PC-9 (cell line): ENCODE measurements at regions not wholly inside any gene's neighbourhood (a gene's known extent, or its start where the extent isn't known, plus 50 kb on each side); places are given as distances from the start of the nearest gene placed in this dataset.

Experiments used
- BruUV-seq: library from RNA; stranded (reverse); fragments of 400-500 nt; replicated peaks from 2 replicates; lab custom pipeline; 2021; lab: Mats Ljungman, UMichigan
- CTCF ChIA-PET: fragments of 300-600 bp; sonication (Branson Sonifier 250); formaldehyde crosslinking; loops from one replicate; lab custom pipeline; 2022; ENCODE audit warnings: antibody characterized with exemption; lab: Charles Lee
- POLR2A ChIA-PET: fragments of 300-600 bp; sonication (Branson Sonifier 250); formaldehyde crosslinking; loops from one replicate; lab custom pipeline; 2022; ENCODE audit warnings: antibody characterized with exemption; ENCODE audit not compliant: unreplicated experiment; lab: Charles Lee
- DNase-seq, 2 experiments: peaks; one replicate each; pipeline versions ENCODE4 v3.0.0 to v3.0.0-alpha.2; 2015 to 2022; ENCODE audit warnings: mixed read lengths in 1 of 2
- H2AFZ ChIP-seq: fragments of 200-600 bp; sonication (generic); 2 replicates; pipeline ENCODE4 v1.8.1; 2017; ENCODE audit warnings: antibody characterized with exemption
- H3F3A ChIP-seq: fragments of 200-600 bp; sonication (generic); 2 replicates; pipeline ENCODE4 v1.8.1; 2017; ENCODE audit warnings: antibody characterized with exemption, mild to moderate bottlenecking, low read depth; ENCODE audit not compliant: insufficient read depth
- H3K27ac ChIP-seq: fragments of 200-600 bp; sonication (generic); 2 replicates; pipeline ENCODE4 v1.6.1; 2016; ENCODE audit warnings: mixed run types
- H3K27me3 ChIP-seq: fragments of 200-600 bp; sonication (generic); 2 replicates; pipeline ENCODE4 v1.6.1; 2016; ENCODE audit warnings: low read depth, mixed run types; ENCODE audit not compliant: insufficient read depth
- H3K36me3 ChIP-seq: fragments of 200-600 bp; sonication (generic); 2 replicates; pipeline ENCODE4 v1.6.1; 2016; ENCODE audit warnings: low read depth, mixed run types
- H3K4me1 ChIP-seq: fragments of 200-600 bp; sonication (generic); replicated peaks from 2 replicates; pipeline ENCODE4 v1.6.1; 2016; ENCODE audit warnings: mixed run types; ENCODE audit not compliant: insufficient read depth
- H3K4me2 ChIP-seq: fragments of 200-600 bp; sonication (generic); 2 replicates; pipeline ENCODE4 v1.6.1; 2017; ENCODE audit warnings: mixed run types
- H3K4me3 ChIP-seq: fragments of 200-600 bp; sonication (generic); 2 replicates; pipeline ENCODE4 v1.6.1; 2016; ENCODE audit warnings: mixed run types
- H3K79me2 ChIP-seq: fragments of 200-600 bp; sonication (generic); 2 replicates; pipeline ENCODE4 v1.6.1; 2017; ENCODE audit warnings: low read depth, mixed run types
- H3K9me2 ChIP-seq: fragments of 200-600 bp; sonication (generic); 2 replicates; pipeline ENCODE4 v1.8.1; 2017; ENCODE audit warnings: mild to moderate bottlenecking; ENCODE audit not compliant: insufficient read depth
- H3K9me3 ChIP-seq: fragments of 200-600 bp; sonication (generic); 2 replicates; pipeline ENCODE4 v1.8.1; 2016; ENCODE audit warnings: low read depth; ENCODE audit not compliant: insufficient read depth
- H4K20me1 ChIP-seq: fragments of 200-600 bp; sonication (generic); 2 replicates; pipeline ENCODE4 v1.8.1; 2017; ENCODE audit not compliant: insufficient read depth
- CTCF ChIP-seq: fragments of 200-600 bp; sonication (generic); conservative IDR thresholded peaks from 2 replicates; pipeline ENCODE4 v1.6.1; 2017; ENCODE audit warnings: mixed run types, antibody characterized with exemption, mild to moderate bottlenecking, moderate library complexity
- EZH2 ChIP-seq: fragments of 200-600 bp; sonication (generic); IDR thresholded peaks from 2 replicates; pipeline ENCODE4 v1.8.0; 2017; ENCODE audit warnings: antibody characterized with exemption, low read depth
- intact Hi-C: fragments of 100-400 bp; cut with micrococcal nuclease; formaldehyde crosslinking; loops from one replicate; pipeline ENCODE4 v1.10.0; 2022; ENCODE audit not compliant: unreplicated experiment

- no peaks in the 10 kb centered on the region for H3K36me3 ChIP-seq
- H3K4me3 ChIP-seq: no peak overlapping the region
- H3K27ac ChIP-seq: no peak overlapping the region
- no peaks in the 10 kb centered on the region for H3K27me3 ChIP-seq
- no peak overlapping the region for H3K4me2 ChIP-seq
- ChIA-PET CTCF (no interaction called here), POLR2A (no interaction called here)
- H3F3A ChIP-seq: no peaks in the 10 kb centered on the region
- TF ChIP-seq EZH2 (no peak), CTCF (no peak)
- no peaks in the 10 kb centered on the region for H4K20me1 ChIP-seq
- no peak for DNase-seq
- BruUV-seq: no TSS peak
- H3K9me3 ChIP-seq: no peaks in the 10 kb centered on the region
- no peaks in the 10 kb centered on the region for H3K79me2 ChIP-seq
- peaks cover 6% of the 10 kb centered on the region; the same call in 1 of the 2 replicates for H3K4me1 ChIP-seq
- H3K9me2 ChIP-seq: no peaks in the 10 kb centered on the region
- intact Hi-C loops: no loop called here
- H2AFZ ChIP-seq: no peak overlapping the region
Observed at GRCh38 chr9:23551929-23552707, 273.9 kb downstream of the ELAVL2 start.

DNA sequence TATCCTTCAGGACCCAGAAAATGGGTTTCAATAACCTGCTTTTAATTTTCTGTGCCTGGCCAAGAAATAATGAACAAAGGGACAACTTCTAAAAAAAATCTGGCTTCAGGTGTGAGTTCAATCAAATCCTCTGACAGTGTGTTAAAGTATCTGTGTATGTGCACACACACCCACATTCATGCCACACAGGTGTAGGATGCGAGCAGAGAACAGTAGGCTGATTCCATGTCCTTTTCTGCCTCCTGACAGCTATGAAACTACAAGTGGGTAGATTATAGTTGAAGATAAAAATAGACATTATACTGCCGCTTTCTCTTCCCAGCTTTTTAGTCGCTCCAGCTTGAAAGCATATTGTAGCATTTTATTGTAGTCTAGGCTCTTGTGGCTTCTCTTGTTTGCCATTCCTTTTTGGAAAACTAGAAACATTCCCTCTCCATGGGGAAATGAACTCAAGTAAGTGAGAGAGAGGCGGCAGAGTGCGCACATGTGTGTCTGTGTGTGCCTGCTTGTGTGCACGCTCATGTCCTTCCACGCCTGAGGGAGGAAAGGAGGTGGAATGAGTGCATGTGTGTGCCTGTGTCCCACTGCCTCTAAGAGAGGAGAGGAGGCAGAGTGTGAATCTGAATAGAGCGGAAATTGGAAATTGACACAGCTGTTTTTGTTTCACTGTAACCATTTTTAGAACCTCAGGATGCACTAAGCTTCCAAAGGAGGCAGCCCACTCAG is 273.0 kb downstream of the ELAVL2 start:
- Histone ChIP-seq H3K4me3 (no peak overlapping the region), H4K20me1 (no peaks in the 10 kb centered on the region), H3K9me3 (no peaks in the 10 kb centered on the region), H3K4me1 (peaks cover 6% of the 10 kb centered on the region; the same call in 1 of the 2 replicates), H3K9me2 (no peaks in the 10 kb centered on the region), H3K4me2 (no peak overlapping the region), H3K27me3 (no peaks in the 10 kb centered on the region), H3F3A (no peaks in the 10 kb centered on the region), H3K79me2 (no peaks in the 10 kb centered on the region), H3K27ac (no peak overlapping the region), H2AFZ (no peak overlapping the region), H3K36me3 (no peaks in the 10 kb centered on the region)
- no TSS peak for BruUV-seq
- CTCF ChIA-PET: no interaction called here
- no peak for TF ChIP-seq EZH2
- TF ChIP-seq CTCF: no peak
- intact Hi-C loops: no loop called here
- POLR2A ChIA-PET: no interaction called here
- DNase-seq: no peak

DNA sequence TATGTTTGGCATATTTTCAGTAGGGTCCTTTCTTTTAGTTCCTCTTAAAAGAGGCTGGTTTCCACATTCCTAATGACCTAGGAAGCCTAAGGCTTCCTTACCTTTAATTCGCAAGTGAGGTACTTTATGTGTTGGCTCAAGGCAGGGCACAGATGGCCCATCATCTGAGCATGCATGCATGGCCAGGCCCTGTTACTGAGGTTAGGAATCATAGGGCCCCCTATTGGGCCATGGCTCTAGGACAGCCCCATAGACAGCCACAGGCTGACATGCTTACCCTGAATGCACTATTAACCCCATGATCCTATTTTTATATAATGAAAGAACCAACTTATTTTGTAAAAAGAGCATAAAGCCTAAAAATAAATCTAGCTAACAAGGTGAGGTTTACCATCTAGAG is 271.4 kb downstream of the ELAVL2 start:
- DNase-seq: no peak
- Histone ChIP-seq H3K4me2 (no peak overlapping the region), H4K20me1 (no peaks in the 10 kb centered on the region), H3K79me2 (no peaks in the 10 kb centered on the region), H3K36me3 (no peaks in the 10 kb centered on the region), H3K27ac (no peak overlapping the region), H2AFZ (no peak overlapping the region), H3K4me1 (peaks cover 6% of the 10 kb centered on the region; the same call in 1 of the 2 replicates), H3K9me2 (no peaks in the 10 kb centered on the region), H3K9me3 (no peaks in the 10 kb centered on the region), H3K27me3 (no peaks in the 10 kb centered on the region), H3K4me3 (no peak overlapping the region), H3F3A (no peaks in the 10 kb centered on the region)
- ChIA-PET CTCF (no interaction called here), POLR2A (no interaction called here)
- intact Hi-C loops: no loop called here
- no TSS peak for BruUV-seq
- TF ChIP-seq CTCF (no peak), EZH2 (no peak)
